GM21515 (cell line): ENCODE measurements at regions not wholly inside any gene's neighbourhood (a gene's known extent, or its start where the extent isn't known, plus 50 kb on each side); places are given as distances from the start of the nearest gene placed in this dataset.

Experiments
- ATAC-seq: cut with Tn5 transposase; IDR thresholded peaks from one replicate; pipeline ENCODE4 v1.9.1; 2021; ENCODE audit not compliant: unreplicated experiment

DNA sequence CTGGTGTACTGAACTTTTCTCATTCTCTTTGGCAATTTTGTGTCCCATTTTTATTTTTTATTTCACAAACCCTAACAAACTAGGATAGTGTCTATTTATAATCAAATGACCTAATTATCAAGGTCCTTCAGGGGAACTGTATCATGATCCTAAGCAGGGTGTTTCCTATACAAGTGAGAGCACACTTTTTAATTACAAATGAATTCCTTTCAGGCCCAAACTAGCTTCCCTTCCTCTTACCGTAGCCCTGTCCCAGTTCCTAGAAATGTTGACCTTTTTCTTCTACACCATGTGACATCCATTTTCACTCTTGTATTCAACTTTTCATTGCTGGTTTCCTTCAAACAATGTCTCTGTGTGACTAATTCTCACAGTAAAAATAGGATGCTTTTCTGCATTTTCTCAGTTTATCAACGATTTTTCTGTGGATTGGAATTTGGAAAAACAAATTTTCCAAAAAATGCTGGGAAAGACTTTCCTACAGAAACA lies 411.4 kb downstream of the CCDC91 start:
- no peak for ATAC-seq

DNA sequence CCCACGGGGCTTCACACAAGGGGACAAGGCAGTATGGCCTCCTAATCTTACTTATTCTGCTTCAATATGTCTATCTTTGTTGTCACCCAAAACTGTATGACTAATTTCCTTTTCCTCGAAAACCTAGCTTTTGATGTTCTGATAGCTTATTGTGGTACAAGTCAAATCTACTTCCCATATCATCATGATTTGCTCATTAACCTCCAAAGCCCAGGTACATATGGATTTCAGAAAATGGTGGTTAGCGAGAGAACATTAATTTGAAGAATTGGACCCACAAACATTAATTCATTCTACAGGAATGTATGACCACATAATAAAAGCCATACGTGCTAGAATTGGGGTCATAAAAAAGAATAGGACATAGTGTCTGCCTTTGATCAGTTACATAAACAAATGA lies 412.5 kb downstream of the CCDC91 start:
- ATAC-seq, result no peak

DNA sequence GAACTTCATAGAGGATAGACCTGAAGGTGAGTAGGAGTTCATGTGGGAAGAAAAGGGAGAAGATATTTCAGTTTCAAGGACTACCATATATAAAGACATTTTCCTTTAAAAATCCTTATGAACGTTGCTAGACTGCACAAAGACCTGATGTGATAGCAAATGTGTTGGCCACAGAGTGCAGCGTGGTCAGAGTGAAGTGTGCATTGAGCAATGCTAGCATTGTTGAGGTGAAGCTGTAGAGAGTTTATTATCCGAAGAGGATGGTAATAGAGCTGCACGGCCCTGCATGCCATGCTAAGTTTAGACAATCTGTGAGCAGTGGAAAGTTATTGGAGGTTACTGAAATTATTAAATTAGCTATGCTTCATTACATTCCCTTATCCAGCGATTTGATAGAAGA lies 413.0 kb downstream of the CCDC91 start:
- no peak for ATAC-seq

DNA sequence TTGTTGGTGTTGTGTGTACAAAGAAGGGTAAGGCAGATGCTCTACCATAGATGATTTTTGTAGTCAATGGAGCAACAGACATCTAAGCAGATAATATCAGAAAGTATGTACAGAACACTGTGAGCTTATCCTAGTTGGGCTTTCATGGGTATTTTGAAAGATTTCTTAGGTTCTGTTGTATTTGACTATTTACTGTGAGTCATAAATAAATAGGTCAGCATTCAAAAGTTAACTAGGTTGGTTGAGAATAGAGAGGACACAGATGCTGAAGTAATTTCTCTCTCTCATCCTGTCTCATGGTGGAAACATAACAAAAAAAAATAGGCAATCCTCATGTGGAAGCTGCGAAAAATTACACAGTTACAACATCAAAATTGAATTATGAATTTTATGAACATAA lies 413.5 kb downstream of the CCDC91 start:
- ATAC-seq, result no peak

DNA sequence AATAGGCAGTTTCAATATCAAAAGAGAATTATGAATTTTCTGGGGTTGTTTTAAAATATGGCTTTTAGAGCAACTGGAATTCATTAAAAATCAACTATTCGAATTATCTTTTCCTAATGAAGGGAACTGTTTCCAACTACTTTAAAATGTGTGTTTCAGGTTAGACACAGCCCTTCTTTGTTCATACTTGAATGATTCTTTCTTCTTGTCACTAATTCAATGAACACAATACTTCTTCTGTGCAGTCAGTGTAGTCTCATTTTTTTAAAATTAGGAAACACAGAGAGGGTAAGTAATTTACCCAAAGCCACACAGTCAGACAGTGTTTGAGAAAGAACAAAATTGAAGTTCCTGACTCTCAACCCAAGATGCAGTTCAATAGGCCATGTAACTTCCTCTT lies 414.0 kb downstream of the CCDC91 start:
- no peak for ATAC-seq

DNA sequence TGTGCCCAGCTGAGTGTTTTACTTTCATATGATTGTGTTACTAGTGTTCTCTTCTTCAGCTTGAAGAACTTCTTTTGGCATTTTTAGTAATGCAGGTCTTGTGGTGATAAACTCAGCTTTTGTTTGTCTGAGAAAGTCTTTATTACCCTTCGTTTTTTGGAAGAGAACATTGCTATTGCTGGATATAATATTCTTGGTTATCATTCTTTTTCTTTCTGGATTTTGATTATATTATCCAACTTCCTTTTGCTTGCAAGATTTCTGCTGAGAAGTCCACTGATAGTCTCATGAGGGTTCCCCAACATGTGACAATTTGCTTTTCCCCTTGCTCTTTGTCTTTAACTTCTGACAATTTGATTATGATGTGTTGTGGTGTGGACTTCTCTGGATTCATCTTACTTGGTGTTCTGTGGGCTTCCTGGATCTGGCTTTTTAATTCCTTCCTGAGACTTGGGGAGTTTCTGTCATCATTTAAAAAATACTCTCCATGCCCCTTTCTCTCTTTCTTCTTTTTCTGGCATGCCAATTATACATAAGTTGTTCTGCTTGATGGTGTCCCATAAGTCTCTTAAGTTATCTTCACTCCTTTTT lies 416.8 kb downstream of the CCDC91 start:
- ATAC-seq, result no peak

DNA sequence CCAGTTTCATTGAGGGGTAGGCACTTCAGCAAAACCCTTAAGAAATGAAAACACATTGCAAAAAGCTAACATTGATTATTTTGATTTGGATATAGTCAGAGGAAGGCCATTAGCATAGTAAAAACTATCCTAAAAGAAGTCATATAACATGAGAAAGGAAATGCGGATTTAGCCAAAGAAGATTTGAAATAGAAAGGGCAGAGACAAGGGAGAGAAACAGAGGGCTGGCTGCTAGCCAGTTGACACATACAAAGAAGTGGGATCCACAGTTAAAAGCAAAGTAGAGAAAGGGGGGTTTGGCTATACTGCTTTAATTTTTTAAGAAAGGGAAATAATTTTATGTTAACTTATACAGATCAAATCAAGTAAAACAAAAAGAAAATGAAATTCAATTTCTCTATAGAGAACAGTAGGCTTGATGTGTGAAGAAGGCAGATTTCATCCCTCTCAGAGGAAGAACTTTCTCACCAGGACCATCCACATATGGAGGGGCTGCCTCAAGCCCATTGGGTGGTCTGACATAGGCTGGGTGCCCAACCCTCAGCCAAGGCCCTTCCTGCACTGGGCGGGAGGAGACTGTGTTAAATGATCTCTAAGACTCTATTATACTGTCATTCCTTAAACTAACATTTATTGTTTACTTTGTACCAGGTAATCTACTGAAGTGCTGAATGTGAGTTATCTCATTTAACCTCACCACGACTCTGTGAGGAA lies 420.3 kb downstream of the CCDC91 start:
- ATAC-seq, result no peak

DNA sequence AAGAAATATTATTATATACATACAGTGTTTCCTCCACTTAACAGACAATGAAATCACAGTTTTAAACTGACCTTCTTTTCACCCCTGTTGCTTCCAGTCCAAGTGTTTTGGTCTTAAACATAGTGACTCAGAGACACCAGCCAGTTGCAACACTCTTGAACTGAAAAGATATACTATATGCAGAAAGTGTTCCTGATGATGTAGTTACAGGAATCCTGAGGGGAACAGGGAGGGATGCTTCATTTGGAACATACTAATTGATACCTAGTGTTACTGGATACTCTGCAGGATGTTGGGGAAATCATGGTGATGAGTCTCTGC lies 420.8 kb downstream of the CCDC91 start:
- no peak for ATAC-seq

DNA sequence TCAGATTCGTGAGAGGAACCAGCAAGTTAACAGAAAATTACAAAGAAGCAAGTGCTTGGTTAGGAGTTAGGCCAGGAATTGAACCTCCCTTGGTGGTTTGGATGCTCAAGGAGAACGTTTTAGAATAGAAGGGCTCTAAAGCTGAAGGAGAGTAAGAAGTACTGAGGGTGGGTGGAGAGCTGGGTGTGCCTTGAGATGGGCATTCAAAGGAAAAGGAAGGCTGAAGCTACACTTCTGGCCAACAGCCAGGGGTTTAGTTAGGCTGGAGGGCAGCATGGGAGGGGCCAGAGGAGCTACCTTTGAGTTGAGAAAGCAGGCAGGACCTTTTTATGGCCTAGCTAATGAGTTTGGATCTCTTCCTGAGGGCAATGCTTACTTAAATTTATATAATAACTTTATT lies 421.2 kb downstream of the CCDC91 start:
- no peak for ATAC-seq

DNA sequence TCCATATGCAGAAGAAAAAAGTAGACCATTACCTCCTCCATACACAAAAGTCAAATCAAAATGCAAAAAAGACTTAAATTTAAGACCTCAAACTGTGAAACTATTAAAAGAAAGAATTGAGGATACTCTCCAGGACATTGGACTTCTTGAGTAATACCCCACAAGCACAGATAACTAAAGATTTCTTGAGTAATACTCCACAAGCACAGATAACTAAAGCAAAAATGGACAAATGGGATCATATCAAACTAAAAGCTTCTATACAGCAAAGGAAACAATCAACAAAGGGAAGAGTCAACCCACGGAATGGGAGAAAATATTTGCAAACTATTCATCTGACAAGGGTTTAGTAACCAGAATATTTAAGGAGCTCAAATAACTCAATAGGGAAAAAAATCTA lies 427.9 kb downstream of the CCDC91 start:
- no peak for ATAC-seq

DNA sequence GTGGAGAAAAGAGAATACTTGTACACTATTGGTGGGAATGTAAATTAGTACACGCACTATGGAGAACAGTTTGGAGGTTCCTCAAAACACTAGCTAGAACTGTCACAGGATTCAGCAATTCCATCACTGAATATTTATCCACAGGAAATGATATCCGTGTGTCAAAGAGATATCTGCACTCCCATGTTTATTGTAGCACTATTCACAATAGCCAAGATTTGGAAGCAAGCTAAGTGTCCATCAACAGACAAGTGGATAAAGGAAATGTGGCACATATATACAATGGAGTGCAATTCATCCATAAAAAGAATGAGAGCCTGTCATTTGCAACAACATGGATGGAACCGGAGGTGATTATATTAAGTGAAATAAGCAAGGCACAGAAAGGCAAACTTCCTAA lies 428.5 kb downstream of the CCDC91 start:
- no peak for ATAC-seq

DNA sequence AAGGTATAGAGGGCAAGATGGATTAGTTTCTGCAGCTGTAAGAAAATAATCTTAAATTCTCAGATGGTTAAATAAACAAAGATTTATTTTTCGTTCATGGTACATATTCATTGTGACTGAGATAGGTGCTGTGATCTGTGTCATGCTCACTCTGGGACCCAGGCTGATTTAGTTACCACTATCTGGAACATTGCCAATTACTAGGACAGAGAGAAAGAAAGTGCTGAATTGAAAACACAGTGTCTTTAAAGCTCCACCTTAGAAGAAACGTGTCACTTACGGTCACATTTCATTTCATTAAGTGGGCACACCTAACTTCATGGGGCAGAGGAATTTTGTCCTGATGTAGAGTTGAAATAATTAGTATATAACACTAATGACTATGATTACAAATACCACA lies 430.0 kb downstream of the CCDC91 start:
- ATAC-seq, result no peak

DNA sequence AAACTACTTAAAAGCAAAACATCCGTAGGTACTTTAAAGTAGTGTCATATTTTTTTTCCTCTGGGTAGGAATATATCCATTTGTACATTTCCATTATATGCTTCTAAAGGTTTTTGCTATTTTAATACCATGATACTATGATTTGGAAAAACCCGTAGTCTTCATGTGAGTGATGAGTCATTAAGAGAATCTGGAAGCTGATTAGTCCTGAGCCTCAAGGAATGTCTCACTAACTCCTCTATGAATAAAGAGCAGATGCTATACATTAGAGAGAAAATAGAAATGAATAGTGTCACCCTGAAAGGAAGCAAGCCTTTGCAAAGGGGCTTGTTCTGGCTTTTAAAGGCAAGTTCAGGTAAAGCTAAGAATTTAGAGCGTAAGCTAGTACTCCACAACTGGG lies 432.1 kb downstream of the CCDC91 start:
- ATAC-seq, result no peak

DNA sequence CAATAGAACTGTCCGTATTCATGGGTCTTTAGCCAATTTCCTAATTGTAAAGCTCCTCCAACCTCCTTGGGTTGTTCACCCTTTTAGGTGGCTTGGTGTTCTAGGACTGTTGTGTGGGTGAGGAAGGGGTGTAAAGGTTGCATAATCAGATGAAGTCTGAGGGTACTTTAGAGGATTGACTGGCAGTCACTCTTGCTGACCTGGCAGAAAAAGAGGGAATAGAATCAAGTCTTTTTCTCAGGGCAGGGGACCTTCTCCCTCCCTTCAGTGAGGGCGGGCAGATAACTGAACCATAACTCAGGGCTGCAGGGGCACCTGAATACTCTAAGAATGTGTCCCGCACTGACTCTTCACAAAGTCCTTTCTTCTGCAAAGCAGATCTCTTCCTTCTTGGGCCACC lies 436.2 kb downstream of the CCDC91 start:
- no peak for ATAC-seq

DNA sequence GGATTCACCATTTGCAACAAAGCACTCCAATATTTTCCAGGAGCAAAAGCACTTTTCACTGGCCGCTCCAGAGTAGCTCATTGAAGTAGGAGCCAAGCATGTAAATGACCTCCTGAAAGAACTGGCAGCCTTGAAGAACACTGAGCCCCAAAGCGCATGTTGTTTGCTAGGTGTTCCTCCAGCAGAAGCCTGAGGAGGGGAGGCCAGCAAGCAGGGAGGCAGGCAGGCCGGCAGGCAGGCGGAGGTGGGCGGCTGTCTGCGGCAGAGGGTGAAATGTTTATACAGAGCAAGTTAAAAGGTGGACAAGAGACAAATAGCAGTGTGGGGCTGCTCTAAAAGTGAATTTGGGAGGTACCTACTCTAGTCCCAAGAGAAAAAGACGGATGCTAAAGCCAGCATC lies 439.4 kb downstream of the CCDC91 start:
- ATAC-seq, result no peak

DNA sequence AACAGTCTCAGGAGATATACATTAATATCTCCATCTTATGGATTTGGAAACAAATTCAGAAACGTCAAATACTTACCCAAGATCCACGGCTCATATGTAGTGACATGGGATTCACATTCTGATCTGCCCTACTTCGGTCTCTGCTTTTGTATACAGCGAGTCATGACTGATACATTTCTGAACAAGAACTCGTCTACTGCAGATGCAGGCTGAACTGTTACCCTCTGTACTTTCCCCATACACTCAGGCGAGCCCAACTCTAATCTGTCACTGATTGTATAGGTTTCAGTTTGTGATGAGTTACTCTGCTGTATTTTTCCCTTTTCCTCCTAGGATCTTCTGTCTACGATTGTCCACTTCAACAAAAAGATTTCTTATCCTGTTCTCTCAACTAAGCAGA lies 441.6 kb downstream of the CCDC91 start:
- ATAC-seq, result no peak

DNA sequence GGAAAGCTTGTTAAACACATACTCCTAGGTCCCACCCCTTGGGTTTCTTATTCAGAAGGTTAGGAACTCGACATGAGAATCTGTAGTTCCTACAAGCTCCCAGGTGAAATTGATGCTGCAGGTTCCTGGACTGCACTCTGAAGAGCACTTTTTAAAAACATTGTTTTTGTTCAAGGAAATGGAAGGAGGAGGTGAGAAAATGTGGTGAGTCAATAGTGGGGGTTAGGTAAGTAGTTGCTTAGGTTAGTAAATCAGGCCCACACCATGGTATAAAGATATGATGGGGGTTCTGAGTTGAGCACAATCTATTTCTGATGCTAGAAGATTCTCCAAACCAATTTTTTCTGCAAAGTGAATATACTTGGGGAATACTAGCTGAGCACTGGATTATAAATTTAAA lies 450.3 kb downstream of the CCDC91 start:
- ATAC-seq, result no peak

DNA sequence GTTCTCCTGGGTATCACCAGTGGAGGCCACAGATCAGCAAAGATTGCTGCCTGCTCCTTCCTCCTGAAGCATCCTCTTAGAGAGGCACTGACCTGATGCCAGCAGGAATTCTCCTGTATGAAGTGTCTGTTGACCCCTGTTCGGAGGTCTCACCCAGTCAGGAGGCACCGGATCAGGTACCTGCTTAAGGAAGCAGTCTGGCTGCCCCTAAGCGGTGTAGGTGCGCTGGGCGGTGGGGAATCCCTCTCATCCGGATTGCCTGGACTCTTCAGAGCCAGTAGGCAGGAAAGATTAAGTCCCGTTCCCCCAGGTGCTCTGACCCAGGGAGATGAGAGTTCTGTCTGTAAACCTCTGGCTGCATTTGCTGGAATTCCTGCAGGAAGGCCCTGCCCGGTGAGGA lies 455.2 kb downstream of the CCDC91 start:
- ATAC-seq, result no peak

DNA sequence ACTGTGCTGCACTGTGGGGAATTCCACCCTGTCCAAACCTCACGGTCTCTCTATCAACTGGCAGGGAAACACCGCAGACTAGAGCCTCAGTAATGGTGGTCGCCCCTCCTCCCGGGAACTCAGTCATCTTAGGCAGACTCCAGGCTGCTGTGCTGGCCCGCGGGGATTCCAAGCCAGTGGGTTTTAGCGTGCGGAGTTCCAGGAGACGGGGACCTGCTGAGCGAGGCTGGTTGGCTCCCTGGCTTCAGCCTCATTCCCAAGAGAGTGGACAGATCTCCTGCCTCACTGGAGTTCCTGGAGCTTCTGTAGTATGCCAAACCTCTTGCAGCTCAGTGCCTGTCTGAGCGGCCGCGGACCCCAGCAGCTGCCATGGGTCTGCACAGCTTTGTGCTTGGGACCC lies 455.6 kb downstream of the CCDC91 start:
- ATAC-seq, result no peak

DNA sequence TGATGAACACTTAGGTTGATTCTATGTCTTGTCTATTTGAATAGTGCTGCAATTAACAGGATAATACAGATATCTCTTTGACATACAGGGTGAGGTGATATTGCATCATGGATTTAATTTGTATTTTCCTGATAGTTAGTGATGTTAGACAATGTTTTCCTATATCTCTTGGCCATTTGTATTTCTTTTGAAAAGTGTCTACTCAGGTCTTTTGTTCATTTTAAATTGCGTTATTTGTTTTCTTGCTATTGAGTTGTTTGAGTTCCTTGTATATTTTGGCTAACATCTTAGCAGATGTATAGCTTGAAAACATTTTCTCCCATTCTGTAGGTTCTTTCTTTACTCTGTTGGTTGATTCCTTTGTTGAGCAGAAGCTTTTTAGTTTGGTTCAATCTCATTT lies 460.6 kb downstream of the CCDC91 start:
- no peak for ATAC-seq

DNA sequence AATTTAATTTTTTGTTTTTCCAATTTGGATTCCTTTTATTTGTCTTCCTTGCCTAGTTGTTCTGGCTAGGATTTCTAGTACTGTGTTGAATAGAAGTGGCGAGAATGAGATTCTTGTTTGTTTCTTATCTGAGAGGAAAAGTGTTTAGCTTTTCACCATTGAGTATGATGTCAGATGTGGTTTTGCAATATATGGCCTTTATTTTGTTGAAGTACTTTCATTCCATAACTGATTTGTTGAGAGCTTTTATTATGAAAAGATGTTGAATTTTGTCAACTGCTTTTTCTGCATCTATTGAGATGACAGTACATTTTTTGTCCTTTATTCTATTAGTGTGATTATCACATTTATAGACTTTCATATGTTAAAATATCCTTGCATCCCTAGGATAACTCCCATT lies 462.0 kb downstream of the CCDC91 start:
- no peak for ATAC-seq

DNA sequence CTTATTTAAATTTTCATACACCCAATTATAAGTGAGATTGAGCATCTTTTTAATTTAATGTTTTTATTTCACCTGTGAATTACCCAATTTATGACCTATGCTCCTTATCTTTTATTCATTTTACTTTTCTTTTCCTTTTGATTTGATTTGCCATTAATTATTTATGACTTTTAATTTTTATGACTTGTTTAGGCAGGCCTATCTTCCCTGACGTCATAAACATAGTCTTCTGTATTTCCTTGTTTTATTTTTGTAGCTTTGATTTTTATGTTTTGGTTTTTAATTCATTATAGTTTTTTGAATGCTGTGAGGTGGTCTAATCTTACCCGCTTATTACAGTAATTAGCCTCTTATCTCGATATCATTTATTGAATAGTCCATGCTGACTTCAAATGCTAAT lies 467.1 kb upstream of the FAR2 start:
- no peak for ATAC-seq

DNA sequence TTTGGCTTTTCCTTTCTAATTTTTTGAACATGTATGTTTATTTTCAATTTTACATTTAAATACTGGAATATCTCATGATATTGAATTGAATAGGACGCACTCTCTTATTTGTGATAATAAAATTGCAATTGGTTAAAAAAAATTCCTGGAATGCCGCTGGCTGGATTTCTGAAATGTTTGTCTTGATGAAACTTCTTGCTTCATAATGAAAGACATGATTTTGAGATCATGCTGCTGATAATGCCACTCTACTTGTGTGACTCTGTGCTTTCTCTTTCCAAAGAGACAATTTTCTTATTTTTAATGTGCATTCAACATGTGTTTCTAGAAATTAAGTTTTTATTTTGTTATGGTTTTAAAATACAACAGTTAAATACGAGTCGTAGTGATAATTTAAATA lies 465.7 kb upstream of the FAR2 start:
- no peak for ATAC-seq
